HL-60 (cell line): ENCODE measurements at regions not wholly inside any gene's neighbourhood (a gene's known extent, or its start where the extent isn't known, plus 50 kb on each side); places are given as distances from the start of the nearest gene placed in this dataset.

Experiments used
- CTCF ChIP-seq: IDR thresholded peaks from one replicate; pipeline ENCODE4 v1.5.1; 2011; ENCODE audit warnings: low read length, control low read depth, inconsistent platforms; ENCODE audit not compliant: insufficient read depth
- GABPA ChIP-seq: IDR thresholded peaks from 2 replicates; pipeline ENCODE4 v1.6.1; 2012; ENCODE audit warnings: low read depth
- POLR2AphosphoS5 ChIP-seq: IDR thresholded peaks from 2 replicates; pipeline ENCODE4 v1.6.1; 2012; ENCODE audit warnings: low read depth
- REST ChIP-seq: IDR thresholded peaks from 2 replicates; pipeline ENCODE4 v1.6.1; 2012; ENCODE audit warnings: low read depth; ENCODE audit not compliant: insufficient replicate concordance
- SPI1 ChIP-seq: IDR thresholded peaks from 2 replicates; pipeline ENCODE4 v1.6.1; 2012; ENCODE audit warnings: low read depth, mild to moderate bottlenecking, borderline replicate concordance

GRCh38 chr11:95599959-95600586, 189.5 kb downstream of the FAM76B start:
- no peak for TF ChIP-seq CTCF
- no peak for TF ChIP-seq GABPA
- no peak for TF ChIP-seq POLR2AphosphoS5
- TF ChIP-seq REST: no peak
- TF ChIP-seq SPI1: no peak
